Adrenal gland (tissue), 5 donors: ENCODE measurements at regions not wholly inside any gene's neighbourhood (a gene's known extent, or its start where the extent isn't known, plus 50 kb on each side); places are given as distances from the start of the nearest gene placed in this dataset.

Experiments used
- CTCF ChIP-seq, 6 experiments: fragments of 450-650 bp in 4 of 6; fragments of 200-600 bp in 2 of 6; sonication (generic) in 1 of 6; IDR thresholded peaks; 1 replicate in 5 of 6; 2 replicates in 1 of 6; pipeline versions ENCODE4 v1.5.1 to v1.8.0; 2016 to 2021; ENCODE audit warnings: antibody characterized with exemption in 6 of 6, mild to moderate bottlenecking in 2 of 6, moderate library complexity in 1 of 6
- POLR2A ChIP-seq, 2 donors: fragments of 450-650 bp; IDR thresholded peaks; one replicate each; pipeline ENCODE4 v1.6.1; 2017; ENCODE audit warnings: antibody characterized with exemption in 2 of 2, mild to moderate bottlenecking in 2 of 2, moderate library complexity in 1 of 2
- donor health status: DM: no; HTN: no; CAD: no.

- TF ChIP-seq CTCF (IDR thresholded peaks at IDR 0.05) (no peak), POLR2A (IDR thresholded peaks at IDR 0.05) (no peak)
These were observed 348.2 kb downstream of the SPRY1 start for GRCh38 chr4:123744664-123745290.
